ENCODE measurements at regions not wholly inside any gene's neighbourhood (a gene's known extent, or its start where the extent isn't known, plus 50 kb on each side); places are given as distances from the start of the nearest gene placed in this dataset.

DNA sequence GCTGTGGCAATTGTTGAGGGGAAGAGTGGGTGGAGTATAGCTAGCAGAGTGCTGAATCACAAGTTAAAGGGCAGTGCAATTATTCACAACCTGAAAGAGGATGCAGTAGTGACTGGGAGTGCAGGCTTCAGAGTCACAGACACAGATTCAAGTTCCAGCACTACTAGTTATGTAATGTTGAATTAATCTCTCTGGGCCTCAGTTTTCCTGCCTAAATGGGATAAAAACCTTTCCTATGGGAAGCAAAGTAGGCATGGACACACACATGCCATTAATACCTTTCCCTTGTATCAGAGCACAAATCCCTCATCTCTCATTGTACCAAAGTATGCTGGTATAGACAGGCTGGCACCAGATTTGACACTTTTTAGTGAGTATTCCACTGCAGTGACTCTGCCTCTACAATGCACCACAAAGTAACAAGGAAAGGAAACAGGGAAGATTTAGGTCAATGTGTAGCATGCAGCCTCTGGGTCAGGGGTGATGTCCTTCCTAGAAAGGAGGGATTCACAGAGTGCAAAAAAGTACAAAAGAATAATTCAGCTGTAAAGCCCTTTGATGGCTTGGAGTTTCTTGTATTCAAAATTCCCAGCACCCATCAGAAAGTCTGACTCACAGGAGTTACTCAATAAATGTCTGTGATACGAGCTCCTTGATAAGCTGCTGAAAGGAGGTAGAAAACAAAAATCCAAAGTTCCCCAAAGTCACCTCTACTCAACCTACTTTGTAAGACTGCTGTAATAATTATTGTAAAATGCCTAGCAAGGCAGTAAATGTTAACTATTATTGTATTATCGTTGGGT, 507.5 kb upstream of the TGFBR2 start:
- no peak overlapping the region for H3K4me2 ChIP-seq (ENCODE audit: low read length, poor library complexity, severe bottlenecking)
- no peak overlapping the region for H2BK5ac ChIP-seq (ENCODE audit: low read depth, low read length, poor library complexity, severe bottlenecking)
- no peak overlapping the region for H2BK120ac ChIP-seq (ENCODE audit: low read depth, low read length)
- no peak overlapping the region for H3K4me3 ChIP-seq (ENCODE audit: insufficient read depth in 1 of 2, low read depth in 1 of 2, low read length in 2 of 2)
- H4K91ac ChIP-seq (ENCODE audit: low read length) = no peak overlapping the region
- no peak overlapping the region for H2AK5ac ChIP-seq (ENCODE audit: low read length, severe bottlenecking)
- H3K18ac ChIP-seq (ENCODE audit: low read depth in 1 of 2, low read length in 2 of 2) = no peak overlapping the region
- no peaks in the 10 kb centered on the region for H3K9me3 ChIP-seq (ENCODE audit: control insufficient read depth, low read length)
- H3K27me3 ChIP-seq (ENCODE audit: control insufficient read depth in 1 of 2, insufficient read depth in 1 of 2, low read length in 2 of 2) = no peaks in the 10 kb centered on the region
- WGBS = 100% methylated on average over 1 of the region's 2 CpGs
- no peak overlapping the region for H3K14ac ChIP-seq (ENCODE audit: low read length in 2 of 2)
- H2AFZ ChIP-seq (ENCODE audit: low read depth, low read length) = no peak overlapping the region
- H2BK12ac ChIP-seq (ENCODE audit: low read length in 2 of 2) = peak overlapping the region in 1 of 2 experiments; percentile 54
- no peak overlapping the region for H2BK15ac ChIP-seq (ENCODE audit: low read depth, poor library complexity, severe bottlenecking)
- H3K27ac ChIP-seq (ENCODE audit: low read length, poor library complexity, severe bottlenecking) = no peak overlapping the region
- no peaks in the 10 kb centered on the region for H3K79me1 ChIP-seq (replicated peaks; ENCODE audit: low read length, poor library complexity, severe bottlenecking)
- no peak overlapping the region for H3K4ac ChIP-seq (ENCODE audit: low read depth in 1 of 2, low read length in 2 of 2)
- H3K4me1 ChIP-seq (ENCODE audit: control insufficient read depth, insufficient read depth, low read depth, low read length) = no peaks in the 10 kb centered on the region
- no peaks in the 10 kb centered on the region for H3K36me3 ChIP-seq (ENCODE audit: control insufficient read depth in 1 of 2, insufficient read depth in 2 of 2, low read depth in 1 of 2, low read length in 2 of 2)
- no peak overlapping the region for H4K8ac ChIP-seq (ENCODE audit: low read length)
- no peak overlapping the region for H3K23ac ChIP-seq (ENCODE audit: low read length in 2 of 2)
- peak; percentile 42 for DNase-seq
- peak overlapping the region; percentile 4 for H3K9ac ChIP-seq (ENCODE audit: low read length)

DNA sequence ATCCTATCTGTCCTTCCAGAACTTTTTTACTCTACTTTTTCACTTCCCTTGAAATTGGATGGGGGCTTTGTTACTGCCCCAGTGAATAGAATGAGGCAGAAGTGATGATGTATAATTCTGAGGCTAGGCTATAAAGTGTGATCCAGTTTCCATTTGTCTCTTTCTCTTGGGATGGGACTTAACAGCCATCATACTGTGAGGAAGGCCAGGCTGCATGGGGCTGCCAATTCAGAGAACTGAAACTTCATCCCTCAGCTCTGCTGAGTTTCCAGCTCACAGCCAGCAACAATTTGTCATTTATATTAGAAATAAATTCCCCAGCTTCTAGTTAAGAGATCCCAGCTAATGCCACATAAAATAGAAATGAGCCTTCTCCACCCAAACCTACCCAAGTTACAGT, 504.0 kb upstream of the TGFBR2 start:
- Histone ChIP-seq H3K4ac (ENCODE audit: low read depth in 1 of 2, low read length in 2 of 2) (no peak overlapping the region), H3K79me1 (replicated peaks; ENCODE audit: low read length, poor library complexity, severe bottlenecking) (no peaks in the 10 kb centered on the region), H2BK15ac (ENCODE audit: low read depth, poor library complexity, severe bottlenecking) (no peak overlapping the region), H2BK5ac (ENCODE audit: low read depth, low read length, poor library complexity, severe bottlenecking) (no peak overlapping the region), H2BK120ac (ENCODE audit: low read depth, low read length) (no peak overlapping the region), H4K8ac (ENCODE audit: low read length) (no peak overlapping the region), H3K9ac (ENCODE audit: low read length) (no peak overlapping the region), H3K27ac (ENCODE audit: low read length, poor library complexity, severe bottlenecking) (no peak overlapping the region), H3K4me1 (ENCODE audit: control insufficient read depth, insufficient read depth, low read depth, low read length) (no peaks in the 10 kb centered on the region), H4K91ac (ENCODE audit: low read length) (no peak overlapping the region), H3K9me3 (ENCODE audit: control insufficient read depth, low read length) (no peaks in the 10 kb centered on the region), H3K23ac (ENCODE audit: low read length in 2 of 2) (no peak overlapping the region), H3K14ac (ENCODE audit: low read length in 2 of 2) (no peak overlapping the region), H3K27me3 (ENCODE audit: control insufficient read depth in 1 of 2, insufficient read depth in 1 of 2, low read length in 2 of 2) (no peaks in the 10 kb centered on the region), H3K4me3 (ENCODE audit: insufficient read depth in 1 of 2, low read depth in 1 of 2, low read length in 2 of 2) (no peak overlapping the region), H2BK12ac (ENCODE audit: low read length in 2 of 2) (no peak overlapping the region), H3K4me2 (ENCODE audit: low read length, poor library complexity, severe bottlenecking) (no peak overlapping the region), H2AFZ (ENCODE audit: low read depth, low read length) (no peak overlapping the region), H3K36me3 (ENCODE audit: control insufficient read depth in 1 of 2, insufficient read depth in 2 of 2, low read depth in 1 of 2, low read length in 2 of 2) (no peaks in the 10 kb centered on the region), H2AK5ac (ENCODE audit: low read length, severe bottlenecking) (no peak overlapping the region), H3K18ac (ENCODE audit: low read depth in 1 of 2, low read length in 2 of 2) (no peak overlapping the region)
- no peak for DNase-seq

DNA sequence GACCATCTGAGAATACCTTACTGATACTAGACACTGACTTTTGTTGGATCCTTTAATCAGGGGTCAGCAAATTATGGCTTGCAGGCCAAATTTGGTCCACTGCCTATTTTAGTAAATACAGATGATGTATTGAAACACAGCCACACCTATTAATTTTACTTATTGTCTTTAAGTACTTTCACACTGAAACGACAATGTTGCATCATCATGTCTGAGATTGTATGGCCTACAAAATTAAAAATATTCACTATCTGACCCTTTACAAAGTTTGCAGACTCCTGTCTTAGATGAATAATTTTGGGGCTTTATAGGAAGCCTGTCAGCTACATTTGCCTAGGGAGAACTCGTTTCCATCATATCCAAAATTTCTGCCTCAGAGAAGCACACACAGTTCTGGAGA, 503.2 kb upstream of the TGFBR2 start:
- Histone ChIP-seq H4K8ac (ENCODE audit: low read length) (no peak overlapping the region), H4K91ac (ENCODE audit: low read length) (no peak overlapping the region), H3K4ac (ENCODE audit: low read depth in 1 of 2, low read length in 2 of 2) (no peak overlapping the region), H3K27ac (ENCODE audit: low read length, poor library complexity, severe bottlenecking) (no peak overlapping the region), H3K9me3 (ENCODE audit: control insufficient read depth, low read length) (no peaks in the 10 kb centered on the region), H3K36me3 (ENCODE audit: control insufficient read depth in 1 of 2, insufficient read depth in 2 of 2, low read depth in 1 of 2, low read length in 2 of 2) (no peaks in the 10 kb centered on the region), H2AK5ac (ENCODE audit: low read length, severe bottlenecking) (no peak overlapping the region), H3K4me2 (ENCODE audit: low read length, poor library complexity, severe bottlenecking) (no peak overlapping the region), H3K27me3 (ENCODE audit: control insufficient read depth in 1 of 2, insufficient read depth in 1 of 2, low read length in 2 of 2) (no peaks in the 10 kb centered on the region), H3K79me1 (replicated peaks; ENCODE audit: low read length, poor library complexity, severe bottlenecking) (no peaks in the 10 kb centered on the region), H2BK5ac (ENCODE audit: low read depth, low read length, poor library complexity, severe bottlenecking) (no peak overlapping the region), H2BK15ac (ENCODE audit: low read depth, poor library complexity, severe bottlenecking) (no peak overlapping the region), H2BK12ac (ENCODE audit: low read length in 2 of 2) (no peak overlapping the region), H2BK120ac (ENCODE audit: low read depth, low read length) (no peak overlapping the region), H3K14ac (ENCODE audit: low read length in 2 of 2) (no peak overlapping the region), H3K23ac (ENCODE audit: low read length in 2 of 2) (no peak overlapping the region), H3K4me1 (ENCODE audit: control insufficient read depth, insufficient read depth, low read depth, low read length) (no peaks in the 10 kb centered on the region), H3K18ac (ENCODE audit: low read depth in 1 of 2, low read length in 2 of 2) (no peak overlapping the region), H3K9ac (ENCODE audit: low read length) (no peak overlapping the region), H2AFZ (ENCODE audit: low read depth, low read length) (no peak overlapping the region), H3K4me3 (ENCODE audit: insufficient read depth in 1 of 2, low read depth in 1 of 2, low read length in 2 of 2) (no peak overlapping the region)
- no peak for DNase-seq
- WGBS = 88% methylated on average over 2 of the region's 2 CpGs

- no peak overlapping the region for H3K14ac ChIP-seq (ENCODE audit: low read length in 2 of 2)
- H3K9me3 ChIP-seq (ENCODE audit: control insufficient read depth, low read length) = no peaks in the 10 kb centered on the region
- H2BK120ac ChIP-seq (ENCODE audit: low read depth, low read length) = no peak overlapping the region
Observed at GRCh38 chr3:30107531-30107930, 498.9 kb upstream of the TGFBR2 start.

More at GRCh38 chr3:30107531-30107930, 498.9 kb upstream of the TGFBR2 start:
- Histone ChIP-seq H3K27ac (ENCODE audit: low read length, poor library complexity, severe bottlenecking) (no peak overlapping the region), H3K4me3 (ENCODE audit: insufficient read depth in 1 of 2, low read depth in 1 of 2, low read length in 2 of 2) (no peak overlapping the region), H2AK5ac (ENCODE audit: low read length, severe bottlenecking) (no peak overlapping the region), H2BK5ac (ENCODE audit: low read depth, low read length, poor library complexity, severe bottlenecking) (no peak overlapping the region), H3K4me2 (ENCODE audit: low read length, poor library complexity, severe bottlenecking) (no peak overlapping the region), H3K23ac (ENCODE audit: low read length in 2 of 2) (no peak overlapping the region), H3K27me3 (ENCODE audit: control insufficient read depth in 1 of 2, insufficient read depth in 1 of 2, low read length in 2 of 2) (no peaks in the 10 kb centered on the region), H2BK15ac (ENCODE audit: low read depth, poor library complexity, severe bottlenecking) (no peak overlapping the region), H3K4ac (ENCODE audit: low read depth in 1 of 2, low read length in 2 of 2) (no peak overlapping the region), H4K8ac (ENCODE audit: low read length) (no peak overlapping the region), H2AFZ (ENCODE audit: low read depth, low read length) (no peak overlapping the region), H3K36me3 (ENCODE audit: control insufficient read depth in 1 of 2, insufficient read depth in 2 of 2, low read depth in 1 of 2, low read length in 2 of 2) (no peaks in the 10 kb centered on the region), H4K91ac (ENCODE audit: low read length) (no peak overlapping the region), H3K18ac (ENCODE audit: low read depth in 1 of 2, low read length in 2 of 2) (no peak overlapping the region), H3K4me1 (ENCODE audit: control insufficient read depth, insufficient read depth, low read depth, low read length) (no peaks in the 10 kb centered on the region), H3K9ac (ENCODE audit: low read length) (no peak overlapping the region), H3K79me1 (replicated peaks; ENCODE audit: low read length, poor library complexity, severe bottlenecking) (no peaks in the 10 kb centered on the region), H2BK12ac (ENCODE audit: low read length in 2 of 2) (no peak overlapping the region)
- WGBS = 40% methylated on average over 2 of the region's 4 CpGs
- DNase-seq = no peak
